B cell (primary cell): ENCODE measurements at regions not wholly inside any gene's neighbourhood (a gene's known extent, or its start where the extent isn't known, plus 50 kb on each side); places are given as distances from the start of the nearest gene placed in this dataset.

ENCODE experiments used
- ATAC-seq: fragments of 200-7000 bp; cut with Tn5 transposase; one replicate; pipeline ENCODE4 v1.10.0; 2021; ENCODE audit warnings: low read depth, mild to moderate bottlenecking, moderate number of reproducible peaks, moderate library complexity
- CTCF ChIA-PET: fragments of 350-600 bp; sonication (Branson Sonifier 250); formaldehyde crosslinking; loops from one replicate; lab custom pipeline; 2021; ENCODE audit warnings: antibody characterized with exemption, inconsistent platforms; lab: Charles Lee
- POLR2A ChIA-PET: fragments of 350-600 bp; sonication (Branson Sonifier 250); formaldehyde crosslinking; loops from one replicate; lab custom pipeline; 2021; ENCODE audit warnings: antibody characterized with exemption; lab: Charles Lee
- DNase-seq: peaks from one replicate; pipeline ENCODE4 v3.0.0; 2013
- H2AFZ ChIP-seq: 2 replicates; pipeline ENCODE4 v1.6.1; 2012; ENCODE audit warnings: mild to moderate bottlenecking, low read depth, low read length; ENCODE audit not compliant: insufficient read depth, poor library complexity, severe bottlenecking
- H3K27ac ChIP-seq, 2 donors: 1 replicate in 1 of 2; 2 replicates in 1 of 2; pipeline ENCODE4 v1.5.1; 2012 to 2013; ENCODE audit warnings: low read length in 2 of 2, mild to moderate bottlenecking in 2 of 2, moderate library complexity in 1 of 2
- H3K27me3 ChIP-seq, 4 experiments: fragments of 200-600 bp in 1 of 4; sonication (generic) in 1 of 4; replicated peaks in 1 of 4; 1 replicate in 2 of 4; 2 replicates in 2 of 4; pipeline versions ENCODE4 v1.6.1 to v1.7.0; 2013 to 2016; ENCODE audit warnings: low read length in 3 of 4, mild to moderate bottlenecking in 2 of 4, mixed read lengths in 1 of 4, moderate library complexity in 1 of 4; ENCODE audit not compliant: insufficient read depth in 4 of 4, control insufficient read depth in 3 of 4; ENCODE audit errors: control extremely low read depth in 1 of 4
- H3K36me3 ChIP-seq, 2 experiments: replicated peaks in 1 of 2; 1 replicate in 1 of 2; 2 replicates in 1 of 2; pipeline versions ENCODE4 v1.6.1 to v1.7.1; 2013; ENCODE audit warnings: low read length in 1 of 2; ENCODE audit not compliant: insufficient read depth in 2 of 2, control insufficient read depth in 1 of 2; ENCODE audit errors: control extremely low read depth in 1 of 2, extremely low read depth in 1 of 2
- H3K4me1 ChIP-seq, 2 donors: fragments of 200-600 bp in 1 of 2; sonication (generic) in 1 of 2; 1 replicate in 1 of 2; 2 replicates in 1 of 2; pipeline versions ENCODE4 v1.5.1 to v1.6.1; 2013 to 2017; ENCODE audit warnings: low read length in 2 of 2; ENCODE audit not compliant: control insufficient read depth in 2 of 2, insufficient read depth in 2 of 2
- H3K4me2 ChIP-seq: replicated peaks from 2 replicates; pipeline ENCODE3; 2012; ENCODE audit warnings: mild to moderate bottlenecking, low read depth, low read length; ENCODE audit not compliant: poor library complexity, severe bottlenecking
- H3K4me3 ChIP-seq, 5 experiments: fragments of 200-600 bp in 1 of 5; sonication (generic) in 1 of 5; 1 replicate in 3 of 5; 2 replicates in 2 of 5; pipeline versions ENCODE4 v1.5.1 to v1.7.0; 2011 to 2016; ENCODE audit warnings: low read length in 4 of 5, mild to moderate bottlenecking in 4 of 5, low read depth in 2 of 5, control low read depth in 1 of 5, moderate library complexity in 1 of 5; ENCODE audit not compliant: insufficient read depth in 1 of 5; ENCODE audit errors: control extremely low read depth in 1 of 5, extremely low read depth in 1 of 5
- H3K79me2 ChIP-seq: fragments of 200-600 bp; sonication (generic); one replicate; pipeline ENCODE4 v1.6.0; 2016; ENCODE audit warnings: low read length; ENCODE audit not compliant: control insufficient read depth, insufficient read depth
- H3K9ac ChIP-seq: fragments of 200-600 bp; sonication (generic); 2 replicates; pipeline ENCODE4 v1.6.1; 2017; ENCODE audit warnings: mild to moderate bottlenecking, low read length, moderate library complexity
- H3K9me3 ChIP-seq, 3 donors: one replicate each; pipeline versions ENCODE4 v1.6.1 to v1.7.1; 2013; ENCODE audit warnings: low read length in 2 of 3; ENCODE audit not compliant: control insufficient read depth in 2 of 3, insufficient read depth in 1 of 3; ENCODE audit errors: control extremely low read depth in 1 of 3
- H4K20me1 ChIP-seq: 2 replicates; pipeline ENCODE4 v1.6.0; 2012; ENCODE audit warnings: mild to moderate bottlenecking, low read length; ENCODE audit not compliant: insufficient read depth, control insufficient read depth, poor library complexity, severe bottlenecking
- H3K27ac Mint-ChIP-seq: one replicate; pipeline ENCODE4 v1.8.0; 2021; ENCODE audit warnings: mixed read lengths
- H3K27me3 Mint-ChIP-seq: one replicate; pipeline ENCODE4 v1.8.0; 2021; ENCODE audit warnings: mixed read lengths
- H3K4me1 Mint-ChIP-seq: one replicate; pipeline ENCODE4 v1.8.0; 2021; ENCODE audit warnings: mixed read lengths
- H3K4me3 Mint-ChIP-seq: one replicate; pipeline ENCODE4 v1.8.0; 2021; ENCODE audit warnings: mixed read lengths
- H3K9me3 Mint-ChIP-seq: one replicate; pipeline ENCODE4 v1.8.0; 2022; ENCODE audit warnings: mixed read lengths; ENCODE audit not compliant: insufficient read depth
- EZH2 ChIP-seq: IDR thresholded peaks from 2 replicates; pipeline ENCODE4 v1.6.1; 2012; ENCODE audit warnings: borderline replicate concordance, low read depth, mild to moderate bottlenecking, moderate library complexity, low read length; ENCODE audit not compliant: insufficient read depth, poor library complexity, severe bottlenecking
- WGBS: methylation state at CpG from one replicate; pipeline ENCODE4 v1.1.5; 2013; ENCODE audit warnings: missing lambda C conversion rate; ENCODE audit not compliant: insufficient coverage; 5-methylcytosine and 5-hydroxymethylcytosine counted together
- intact Hi-C: fragments of 100-400 bp; cut with micrococcal nuclease; formaldehyde crosslinking; loops from one replicate; pipeline ENCODE4 v1.10.0; 2022
- TF ChIP-seq, protein P1 (sequence below): fragments of 200-600 bp; IDR thresholded peaks from one replicate; pipeline ENCODE4 v1.8.0; 2022; ENCODE audit warnings: antibody characterized with exemption, mild to moderate bottlenecking

DNA sequence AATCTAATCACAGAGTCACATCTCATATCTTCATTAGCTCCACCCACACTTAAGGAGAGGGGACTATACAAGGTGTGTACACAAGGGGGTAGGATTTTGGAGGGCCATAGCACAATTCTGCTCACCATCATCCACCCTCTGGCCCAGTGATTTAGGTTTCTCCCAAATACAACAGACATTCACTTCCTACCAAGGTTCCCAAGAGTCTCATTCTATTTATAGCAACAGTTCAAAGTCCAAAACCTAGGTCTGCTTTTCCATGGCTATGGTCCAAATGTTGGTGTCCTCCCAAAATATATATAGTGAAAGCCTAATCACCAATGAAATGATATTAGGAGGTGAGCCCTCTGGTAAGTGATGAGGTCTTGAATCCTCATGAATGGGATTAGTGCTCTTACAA is 353.2 kb upstream of the PLD5 start:
- Mint-ChIP-seq H3K4me1 (no peaks in the 10 kb centered on the region), H3K9me3 (no peaks in the 10 kb centered on the region), H3K4me3 (no peak overlapping the region), H3K27ac (no peak overlapping the region), H3K27me3 (peaks cover 11% of the 10 kb centered on the region)
- H3K36me3 ChIP-seq: no peaks in the 10 kb centered on the region
- no peak overlapping the region for H3K9ac ChIP-seq
- H3K4me3 ChIP-seq: no peak overlapping the region
- H3K79me2 ChIP-seq: no peaks in the 10 kb centered on the region
- ChIA-PET CTCF (no interaction called here), POLR2A (no interaction called here)
- H3K27me3 ChIP-seq: no peaks in the 10 kb centered on the region
- H4K20me1 ChIP-seq: no peaks in the 10 kb centered on the region
- DNase-seq (no peak), ATAC-seq (no peak)
- no peak for TF ChIP-seq EZH2
- TF ChIP-seq, protein P1, sequence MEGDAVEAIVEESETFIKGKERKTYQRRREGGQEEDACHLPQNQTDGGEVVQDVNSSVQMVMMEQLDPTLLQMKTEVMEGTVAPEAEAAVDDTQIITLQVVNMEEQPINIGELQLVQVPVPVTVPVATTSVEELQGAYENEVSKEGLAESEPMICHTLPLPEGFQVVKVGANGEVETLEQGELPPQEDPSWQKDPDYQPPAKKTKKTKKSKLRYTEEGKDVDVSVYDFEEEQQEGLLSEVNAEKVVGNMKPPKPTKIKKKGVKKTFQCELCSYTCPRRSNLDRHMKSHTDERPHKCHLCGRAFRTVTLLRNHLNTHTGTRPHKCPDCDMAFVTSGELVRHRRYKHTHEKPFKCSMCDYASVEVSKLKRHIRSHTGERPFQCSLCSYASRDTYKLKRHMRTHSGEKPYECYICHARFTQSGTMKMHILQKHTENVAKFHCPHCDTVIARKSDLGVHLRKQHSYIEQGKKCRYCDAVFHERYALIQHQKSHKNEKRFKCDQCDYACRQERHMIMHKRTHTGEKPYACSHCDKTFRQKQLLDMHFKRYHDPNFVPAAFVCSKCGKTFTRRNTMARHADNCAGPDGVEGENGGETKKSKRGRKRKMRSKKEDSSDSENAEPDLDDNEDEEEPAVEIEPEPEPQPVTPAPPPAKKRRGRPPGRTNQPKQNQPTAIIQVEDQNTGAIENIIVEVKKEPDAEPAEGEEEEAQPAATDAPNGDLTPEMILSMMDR: no peak
- H2AFZ ChIP-seq: no peak overlapping the region
- intact Hi-C loops: no loop called here
- H3K27ac ChIP-seq: no peak overlapping the region
- no peaks in the 10 kb centered on the region for H3K4me1 ChIP-seq
- no peak overlapping the region for H3K4me2 ChIP-seq
- no peaks in the 10 kb centered on the region for H3K9me3 ChIP-seq

DNA sequence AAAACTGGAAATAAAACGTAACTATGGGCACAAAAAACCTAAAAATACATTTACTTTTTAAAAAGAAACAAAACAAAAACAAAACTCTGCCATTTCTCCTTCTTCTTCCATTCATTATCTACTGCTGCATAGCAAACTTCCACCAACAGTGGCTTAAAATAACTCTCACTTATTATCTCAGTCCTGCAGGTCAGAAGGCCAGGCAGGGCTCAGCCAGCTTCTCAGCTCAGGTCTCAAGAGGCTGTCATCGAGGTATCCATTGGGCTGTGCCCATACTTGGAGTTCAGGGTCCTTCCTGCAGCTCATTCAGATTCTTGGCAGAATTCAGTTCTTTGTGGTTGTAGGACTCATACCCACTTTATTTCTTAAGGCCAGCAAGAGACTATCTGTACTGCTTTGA is 352.7 kb upstream of the PLD5 start:
- intact Hi-C loops: no loop called here
- CTCF ChIA-PET: no interaction called here
- H3K27me3 ChIP-seq: no peaks in the 10 kb centered on the region
- DNase-seq (no peak), ATAC-seq (no peak)
- no peak overlapping the region for H3K4me2 ChIP-seq
- no peaks in the 10 kb centered on the region for H4K20me1 ChIP-seq
- H3K27ac ChIP-seq: no peak overlapping the region
- H3K79me2 ChIP-seq: no peaks in the 10 kb centered on the region
- 0% methylated on average over 1 of the region's 2 CpGs for WGBS
- no peaks in the 10 kb centered on the region for H3K4me1 ChIP-seq
- Mint-ChIP-seq H3K27me3 (peaks cover 7% of the 10 kb centered on the region), H3K9me3 (no peaks in the 10 kb centered on the region), H3K4me3 (no peak overlapping the region), H3K27ac (no peak overlapping the region), H3K4me1 (no peaks in the 10 kb centered on the region)
- H3K36me3 ChIP-seq: no peaks in the 10 kb centered on the region
- H3K9me3 ChIP-seq: no peaks in the 10 kb centered on the region
- TF ChIP-seq EZH2: no peak
- TF ChIP-seq, protein P1: no peak
- no peak overlapping the region for H2AFZ ChIP-seq
- POLR2A ChIA-PET: no interaction called here
- H3K9ac ChIP-seq: no peak overlapping the region
- H3K4me3 ChIP-seq: no peak overlapping the region
